MM.1S (cell line): ENCODE measurements at regions not wholly inside any gene's neighbourhood (a gene's known extent, or its start where the extent isn't known, plus 50 kb on each side); places are given as distances from the start of the nearest gene placed in this dataset.

Source experiments
- DNase-seq: peaks from one replicate; pipeline ENCODE4 v3.0.0-alpha.2; 2015
- H2AFZ ChIP-seq: fragments of 300-600 bp; sonication (generic); 2 replicates; pipeline ENCODE4 v1.6.0; 2016; ENCODE audit warnings: antibody characterized with exemption, low read length
- H3F3A ChIP-seq: fragments of 300-600 bp; sonication (generic); 2 replicates; pipeline ENCODE4 v1.6.1; 2016; ENCODE audit warnings: mild to moderate bottlenecking, antibody characterized with exemption, low read length, moderate library complexity, mixed read lengths; ENCODE audit not compliant: insufficient read depth
- H3K27ac ChIP-seq: fragments of 300-600 bp; sonication (generic); 2 replicates; pipeline ENCODE4 v1.5.1; 2016; ENCODE audit warnings: mild to moderate bottlenecking, low read length
- H3K27me3 ChIP-seq: fragments of 300-600 bp; sonication (generic); replicated peaks from 2 replicates; pipeline ENCODE4 v1.6.0; 2016; ENCODE audit warnings: low read length; ENCODE audit not compliant: insufficient read depth
- H3K36me3 ChIP-seq: fragments of 300-600 bp; sonication (generic); replicated peaks from 2 replicates; pipeline ENCODE4 v1.6.1; 2016; ENCODE audit warnings: mild to moderate bottlenecking, low read length, mixed read lengths; ENCODE audit not compliant: insufficient read depth
- H3K4me1 ChIP-seq: fragments of 300-600 bp; sonication (generic); 2 replicates; pipeline ENCODE4 v1.6.1; 2016; ENCODE audit warnings: low read length, mixed read lengths
- H3K4me2 ChIP-seq: fragments of 300-600 bp; sonication (generic); 2 replicates; pipeline ENCODE4 v1.6.0; 2016; ENCODE audit warnings: low read depth, low read length
- H3K4me3 ChIP-seq: fragments of 300-600 bp; sonication (generic); 2 replicates; pipeline ENCODE4 v1.5.1; 2016; ENCODE audit warnings: low read length, mixed read lengths
- H3K79me2 ChIP-seq: fragments of 300-600 bp; sonication (generic); 2 replicates; pipeline ENCODE4 v1.6.1; 2016; ENCODE audit warnings: mixed run types, low read length, mixed read lengths
- H3K9ac ChIP-seq: fragments of 300-600 bp; sonication (generic); 2 replicates; pipeline ENCODE4 v1.6.1; 2016; ENCODE audit warnings: low read length, mixed read lengths
- H3K9me2 ChIP-seq: fragments of 300-600 bp; sonication (generic); replicated peaks from 2 replicates; pipeline ENCODE4 v1.6.1; 2016; ENCODE audit warnings: mild to moderate bottlenecking, low read length, mixed read lengths; ENCODE audit not compliant: insufficient read depth
- H3K9me3 ChIP-seq: fragments of 300-600 bp; sonication (generic); replicated peaks from 2 replicates; pipeline ENCODE4 v1.6.1; 2016; ENCODE audit warnings: mild to moderate bottlenecking, low read length, mixed read lengths; ENCODE audit not compliant: insufficient read depth
- H4K20me1 ChIP-seq: fragments of 300-600 bp; sonication (generic); 2 replicates; pipeline ENCODE4 v1.6.1; 2016; ENCODE audit warnings: mild to moderate bottlenecking, low read length, moderate library complexity, mixed read lengths; ENCODE audit not compliant: insufficient read depth
- CTCF ChIP-seq: fragments of 300-600 bp; sonication (generic); IDR thresholded peaks from 2 replicates; pipeline ENCODE4 v1.5.1; 2016; ENCODE audit warnings: antibody characterized with exemption, low read length, mixed read lengths
- EZH2 ChIP-seq: fragments of 300-600 bp; sonication (generic); optimal IDR thresholded peaks from 2 replicates; pipeline ENCODE3; 2017; ENCODE audit warnings: low read depth, mild to moderate bottlenecking, antibody characterized with exemption, low read length, mixed read lengths
- EZH2phosphoT487 ChIP-seq: fragments of 300-600 bp; sonication (generic); IDR thresholded peaks from 2 replicates; pipeline ENCODE4 v1.6.1; 2018; ENCODE audit warnings: antibody characterized with exemption, low read length

GRCh38 chr6:95365454-95365853, 211.9 kb upstream of the MANEA start:
- Histone ChIP-seq H3K27me3 (no peaks in the 10 kb centered on the region), H3K9ac (no peak overlapping the region), H3K4me2 (no peak overlapping the region), H3K4me3 (no peak overlapping the region), H3K27ac (no peak overlapping the region), H3K79me2 (no peaks in the 10 kb centered on the region), H2AFZ (no peak overlapping the region), H3K4me1 (no peaks in the 10 kb centered on the region), H3K9me2 (no peaks in the 10 kb centered on the region), H3K9me3 (no peaks in the 10 kb centered on the region), H3K36me3 (no peaks in the 10 kb centered on the region), H3F3A (no peaks in the 10 kb centered on the region), H4K20me1 (no peaks in the 10 kb centered on the region)
- no peak for DNase-seq
- TF ChIP-seq CTCF (no peak), EZH2phosphoT487 (no peak), EZH2 (no peak)

GRCh38 chr6:95366414-95366813, 210.9 kb upstream of the MANEA start:
- no peak for DNase-seq
- Histone ChIP-seq H2AFZ (no peak overlapping the region), H3K27ac (no peak overlapping the region), H3K4me1 (no peaks in the 10 kb centered on the region), H3K9ac (no peak overlapping the region), H3K4me3 (no peak overlapping the region), H3K4me2 (no peak overlapping the region), H3K27me3 (no peaks in the 10 kb centered on the region), H3F3A (no peaks in the 10 kb centered on the region), H3K9me3 (no peaks in the 10 kb centered on the region), H4K20me1 (no peaks in the 10 kb centered on the region), H3K36me3 (no peaks in the 10 kb centered on the region), H3K79me2 (no peaks in the 10 kb centered on the region), H3K9me2 (no peaks in the 10 kb centered on the region)
- no peak for TF ChIP-seq CTCF
- no peak for TF ChIP-seq EZH2phosphoT487
- no peak for TF ChIP-seq EZH2

- Histone ChIP-seq H3K36me3 (no peaks in the 10 kb centered on the region), H3K9ac (no peak overlapping the region), H3K4me2 (no peak overlapping the region), H3K4me3 (no peak overlapping the region), H3K4me1 (no peaks in the 10 kb centered on the region), H3K79me2 (no peaks in the 10 kb centered on the region), H3K9me3 (no peaks in the 10 kb centered on the region), H4K20me1 (no peaks in the 10 kb centered on the region), H3K9me2 (no peaks in the 10 kb centered on the region), H3K27ac (no peak overlapping the region), H3K27me3 (no peaks in the 10 kb centered on the region), H2AFZ (no peak overlapping the region), H3F3A (no peaks in the 10 kb centered on the region)
- no peak for TF ChIP-seq CTCF
- no peak for TF ChIP-seq EZH2
- no peak for TF ChIP-seq EZH2phosphoT487
- no peak for DNase-seq
Measured at GRCh38 chr6:95383878-95384277, 193.5 kb upstream of the MANEA start.
